ENCODE measurements at regions not wholly inside any gene's neighbourhood (a gene's known extent, or its start where the extent isn't known, plus 50 kb on each side); places are given as distances from the start of the nearest gene placed in this dataset.

DNA sequence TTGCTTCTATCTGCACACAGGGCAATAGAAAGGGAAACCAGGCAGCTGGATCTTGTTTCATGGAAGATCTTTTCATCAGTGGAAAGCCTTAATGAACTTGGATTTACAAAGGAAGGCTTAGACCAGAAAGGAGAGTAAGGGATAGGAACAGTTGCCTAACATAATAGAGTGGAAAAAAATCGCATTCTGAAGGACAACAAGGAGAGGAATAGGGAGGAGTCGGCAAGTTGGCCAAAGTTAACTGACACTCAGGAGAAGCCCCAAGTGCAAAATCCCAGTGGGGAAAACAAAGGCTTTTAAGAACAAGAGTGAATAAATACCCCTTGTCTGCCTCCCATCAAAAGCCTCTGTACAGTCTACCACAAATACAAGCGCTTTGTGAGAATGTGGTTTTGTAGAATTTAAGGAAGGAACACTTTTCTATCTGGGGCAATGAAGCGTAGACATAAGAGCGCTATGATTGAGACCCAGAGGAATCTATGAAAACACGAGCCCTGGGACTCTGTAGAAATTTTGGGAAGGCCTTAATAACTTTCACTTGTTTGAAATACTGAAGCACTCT, 74.1 kb downstream of the ZNF648 start (continued):
- TF ChIP-seq, protein P1, sequence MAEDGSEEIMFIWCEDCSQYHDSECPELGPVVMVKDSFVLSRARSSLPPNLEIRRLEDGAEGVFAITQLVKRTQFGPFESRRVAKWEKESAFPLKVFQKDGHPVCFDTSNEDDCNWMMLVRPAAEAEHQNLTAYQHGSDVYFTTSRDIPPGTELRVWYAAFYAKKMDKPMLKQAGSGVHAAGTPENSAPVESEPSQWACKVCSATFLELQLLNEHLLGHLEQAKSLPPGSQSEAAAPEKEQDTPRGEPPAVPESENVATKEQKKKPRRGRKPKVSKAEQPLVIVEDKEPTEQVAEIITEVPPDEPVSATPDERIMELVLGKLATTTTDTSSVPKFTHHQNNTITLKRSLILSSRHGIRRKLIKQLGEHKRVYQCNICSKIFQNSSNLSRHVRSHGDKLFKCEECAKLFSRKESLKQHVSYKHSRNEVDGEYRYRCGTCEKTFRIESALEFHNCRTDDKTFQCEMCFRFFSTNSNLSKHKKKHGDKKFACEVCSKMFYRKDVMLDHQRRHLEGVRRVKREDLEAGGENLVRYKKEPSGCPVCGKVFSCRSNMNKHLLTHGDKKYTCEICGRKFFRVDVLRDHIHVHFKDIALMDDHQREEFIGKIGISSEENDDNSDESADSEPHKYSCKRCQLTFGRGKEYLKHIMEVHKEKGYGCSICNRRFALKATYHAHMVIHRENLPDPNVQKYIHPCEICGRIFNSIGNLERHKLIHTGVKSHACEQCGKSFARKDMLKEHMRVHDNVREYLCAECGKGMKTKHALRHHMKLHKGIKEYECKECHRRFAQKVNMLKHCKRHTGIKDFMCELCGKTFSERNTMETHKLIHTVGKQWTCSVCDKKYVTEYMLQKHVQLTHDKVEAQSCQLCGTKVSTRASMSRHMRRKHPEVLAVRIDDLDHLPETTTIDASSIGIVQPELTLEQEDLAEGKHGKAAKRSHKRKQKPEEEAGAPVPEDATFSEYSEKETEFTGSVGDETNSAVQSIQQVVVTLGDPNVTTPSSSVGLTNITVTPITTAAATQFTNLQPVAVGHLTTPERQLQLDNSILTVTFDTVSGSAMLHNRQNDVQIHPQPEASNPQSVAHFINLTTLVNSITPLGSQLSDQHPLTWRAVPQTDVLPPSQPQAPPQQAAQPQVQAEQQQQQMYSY (CRISPR knock-in tag; IDR thresholded peaks at IDR 0.05) = no peak
- TF ChIP-seq CDX4 (CRISPR knock-in tag; IDR thresholded peaks at IDR 0.05; ENCODE audit: borderline replicate concordance) (no peak), ZNF425 (CRISPR knock-in tag; conservative IDR thresholded peaks at IDR 0.05) (no peak), RORB (CRISPR knock-in tag; IDR thresholded peaks at IDR 0.05) (no peak), GTF2I (CRISPR knock-in tag; conservative IDR thresholded peaks at IDR 0.05) (no peak), ATF3 (CRISPR knock-in tag; conservative IDR thresholded peaks at IDR 0.05) (no peak), TEAD1 (CRISPR knock-in tag; IDR thresholded peaks at IDR 0.05) (no peak), SMAD3 (CRISPR knock-in tag; IDR thresholded peaks at IDR 0.05; ENCODE audit: borderline replicate concordance) (no peak), TCF7 (CRISPR knock-in tag; IDR thresholded peaks at IDR 0.05; ENCODE audit: low read depth) (no peak), NFATC4 (CRISPR knock-in tag; IDR thresholded peaks at IDR 0.05) (no peak), ZBTB43 (CRISPR knock-in tag; IDR thresholded peaks at IDR 0.05) (no peak), ZNF671 (CRISPR knock-in tag; IDR thresholded peaks at IDR 0.05) (no peak), PRRX2 (CRISPR knock-in tag; IDR thresholded peaks at IDR 0.05) (no peak), ERG (CRISPR knock-in tag; IDR thresholded peaks at IDR 0.05) (no peak)
- TF ChIP-seq, protein P2, sequence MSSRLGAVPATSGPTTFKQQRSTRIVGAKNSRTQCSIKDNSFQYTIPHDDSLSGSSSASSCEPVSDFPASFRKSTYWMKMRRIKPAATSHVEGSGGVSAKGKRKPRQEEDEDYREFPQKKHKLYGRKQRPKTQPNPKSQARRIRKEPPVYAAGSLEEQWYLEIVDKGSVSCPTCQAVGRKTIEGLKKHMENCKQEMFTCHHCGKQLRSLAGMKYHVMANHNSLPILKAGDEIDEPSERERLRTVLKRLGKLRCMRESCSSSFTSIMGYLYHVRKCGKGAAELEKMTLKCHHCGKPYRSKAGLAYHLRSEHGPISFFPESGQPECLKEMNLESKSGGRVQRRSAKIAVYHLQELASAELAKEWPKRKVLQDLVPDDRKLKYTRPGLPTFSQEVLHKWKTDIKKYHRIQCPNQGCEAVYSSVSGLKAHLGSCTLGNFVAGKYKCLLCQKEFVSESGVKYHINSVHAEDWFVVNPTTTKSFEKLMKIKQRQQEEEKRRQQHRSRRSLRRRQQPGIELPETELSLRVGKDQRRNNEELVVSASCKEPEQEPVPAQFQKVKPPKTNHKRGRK (CRISPR knock-in tag; IDR thresholded peaks at IDR 0.05; ENCODE audit: borderline replicate concordance) = no peak

DNA sequence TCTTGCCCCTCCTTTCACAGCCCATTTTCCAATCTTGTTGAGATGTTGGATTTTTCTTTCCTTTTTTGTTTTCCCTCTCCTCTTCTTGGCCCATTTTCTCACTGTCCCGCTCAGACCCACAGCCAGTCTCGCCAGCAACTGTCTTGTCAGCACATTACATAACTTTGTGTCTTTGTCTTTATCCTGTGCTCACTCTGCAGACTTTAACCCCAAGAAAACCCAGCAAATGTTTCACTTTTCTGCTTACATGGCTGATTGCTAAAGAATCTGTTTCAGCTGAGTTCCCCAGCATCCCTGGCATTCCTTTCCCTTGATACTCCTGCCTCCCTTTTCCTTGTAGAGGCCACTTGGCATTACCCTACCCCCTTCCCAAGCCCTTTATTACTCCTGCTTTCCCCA, 74.6 kb downstream of the ZNF648 start:
- H3K36me3 Mint-ChIP-seq = no peaks in the 10 kb centered on the region
- no peak overlapping the region for H3K4me3 Mint-ChIP-seq
- no peaks in the 10 kb centered on the region for H3K27me3 Mint-ChIP-seq (ENCODE audit: low read depth)
- CTCF ChIA-PET = interaction anchor here (1.1 to 2.5 kb wide), 4 partner anchors 17 to 94 kb away, joined by 4 to 13 read pairs (median 7); no protein-coding TSS in a partner anchor
- ATAC-seq (no peak), DNase-seq (ENCODE audit: low spot score) (no peak)
- POLR2A ChIA-PET = no interaction called here
- peaks cover 25% of the 10 kb centered on the region for H3K4me1 Mint-ChIP-seq
- H3K27ac Mint-ChIP-seq = no peak overlapping the region
- H3K9me3 Mint-ChIP-seq = no peaks in the 10 kb centered on the region
- TF ChIP-seq STAT6 (CRISPR knock-in tag; conservative IDR thresholded peaks at IDR 0.05; ENCODE audit: low read depth) (no peak), AR (CRISPR knock-in tag; IDR thresholded peaks at IDR 0.05) (no peak), SMAD3 (CRISPR knock-in tag; IDR thresholded peaks at IDR 0.05; ENCODE audit: borderline replicate concordance) (no peak), TP53 (CRISPR knock-in tag; IDR thresholded peaks at IDR 0.05) (no peak), CREM (CRISPR knock-in tag; IDR thresholded peaks at IDR 0.05) (no peak), SMAD4 (CRISPR knock-in tag; IDR thresholded peaks at IDR 0.05) (no peak)

Data from WTC11 (cell line).